NCI-H2029 (cell line): ENCODE measurements at regions not wholly inside any gene's neighbourhood (a gene's known extent, or its start where the extent isn't known, plus 50 kb on each side); places are given as distances from the start of the nearest gene placed in this dataset.
A peak's percentile ranks its signal among the peaks of the same experiment; 100 is the strongest.
"Not testable (repeated sequence)": the region's sequence is repeated elsewhere in the genome, so short reads cannot be mapped to it uniquely, and the experiment has no call there.

ENCODE experiments used
- DNase-seq: peaks from one replicate; lab custom pipeline; 2025; lab: John Stamatoyannopoulos, UW

GRCh38 chr7:114364151-114364550 lies 50.5 kb upstream of the FOXP2 start:
- no peak for DNase-seq

GRCh38 chr7:114363292-114363691 lies 51.3 kb upstream of the FOXP2 start:
- DNase-seq, result no peak

- DNase-seq, result no peak
Measured at GRCh38 chr7:114358911-114359310, 55.7 kb upstream of the FOXP2 start.

- DNase-seq, result no peak
Measured at GRCh38 chr7:114356133-114356532, 58.5 kb upstream of the FOXP2 start.

GRCh38 chr7:114354306-114354705 lies 60.3 kb upstream of the FOXP2 start:
- peak; percentile 6 for DNase-seq

DNA sequence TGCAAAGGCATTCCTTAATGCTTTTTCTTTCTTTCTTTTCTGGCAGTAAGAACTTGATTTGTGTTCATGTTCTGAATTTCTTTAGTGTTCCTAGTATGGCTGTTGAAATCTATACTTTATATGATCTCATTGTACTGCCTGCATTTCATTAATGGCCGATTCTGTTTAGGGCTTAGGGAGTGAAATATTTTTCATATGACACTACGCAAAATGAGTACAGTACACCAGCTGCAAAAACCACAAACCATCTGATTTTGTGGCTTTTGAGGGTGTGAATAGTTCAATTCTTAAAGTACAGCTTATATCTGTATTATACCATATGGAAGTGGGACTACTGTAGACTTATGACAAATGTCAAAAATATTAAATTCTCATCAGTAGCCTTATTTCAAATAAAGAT lies 69.1 kb upstream of the FOXP2 start:
- no peak for DNase-seq

DNA sequence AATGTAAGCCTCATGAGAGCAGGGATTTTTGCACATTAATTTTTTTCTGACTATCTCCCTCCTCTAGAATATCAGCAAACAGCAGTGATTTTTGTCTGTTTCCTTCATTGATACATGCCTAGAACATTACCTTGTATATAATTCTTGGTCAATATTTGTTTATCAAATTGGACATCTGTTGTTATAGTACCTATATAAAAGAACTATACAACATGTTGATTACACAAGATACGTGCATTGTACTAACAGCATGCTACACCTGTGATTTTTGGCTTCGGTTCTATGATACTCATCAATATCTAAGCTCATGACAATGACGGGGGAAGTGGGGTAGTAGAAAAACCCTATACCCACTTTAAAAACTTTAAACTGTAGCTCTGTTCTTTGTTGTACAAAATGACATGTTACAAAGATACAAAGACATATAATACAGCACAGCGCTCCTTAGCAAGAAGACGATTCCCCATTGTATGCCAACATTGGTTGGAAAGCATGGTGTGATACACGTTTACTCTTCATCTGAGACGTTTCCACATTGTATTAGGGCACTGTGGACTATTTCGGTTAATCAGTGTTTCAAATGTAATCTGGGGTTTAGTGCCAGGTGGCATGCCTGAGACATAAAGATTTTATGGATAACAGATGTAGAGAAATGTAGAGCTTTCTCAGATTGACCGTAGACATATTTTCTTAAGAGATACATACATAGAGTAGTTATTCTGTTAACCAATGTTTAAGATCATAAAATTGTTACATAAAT lies 70.5 kb upstream of the FOXP2 start:
- DNase-seq, result no peak

DNA sequence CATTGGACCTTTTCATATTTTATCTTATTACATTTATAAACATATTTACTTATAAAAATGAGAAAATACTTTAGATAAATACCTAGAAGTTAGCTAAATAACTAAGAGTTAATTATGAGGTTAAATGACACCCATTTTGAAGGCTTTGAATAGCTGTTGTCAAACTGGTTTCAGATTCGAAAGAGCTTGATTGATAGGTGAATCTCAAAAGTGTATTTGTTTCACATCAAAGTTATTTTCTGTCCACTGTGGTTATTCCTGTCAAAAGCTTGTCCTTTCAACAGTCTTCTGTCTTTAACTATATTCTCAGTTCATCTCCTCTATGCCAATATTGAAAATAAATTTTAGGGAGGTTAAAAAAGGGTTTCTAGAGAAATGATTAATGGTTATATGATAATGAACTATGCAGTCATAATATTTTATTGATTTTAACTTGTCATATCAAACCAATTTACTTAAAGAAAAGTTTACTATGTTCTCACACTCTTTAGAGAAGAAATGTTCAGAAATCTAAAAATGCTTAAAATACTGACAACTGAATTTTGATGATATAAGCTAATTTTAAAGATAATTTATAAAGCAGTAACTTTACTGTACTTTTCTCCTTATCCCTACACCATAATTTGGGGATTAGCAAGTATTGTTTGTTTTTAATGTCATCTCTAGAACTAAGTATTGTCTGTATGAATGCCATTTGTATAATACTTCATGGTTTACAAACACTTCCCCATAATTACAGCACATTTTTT lies 72.0 kb upstream of the FOXP2 start:
- no peak for DNase-seq

- no peak for DNase-seq
Measured at GRCh38 chr7:114341648-114342047, 73.0 kb upstream of the FOXP2 start.

GRCh38 chr7:114334989-114335388 lies 79.6 kb upstream of the FOXP2 start:
- no peak for DNase-seq

GRCh38 chr7:114329458-114329857 lies 85.2 kb upstream of the FOXP2 start:
- not testable (repeated sequence) for DNase-seq

- DNase-seq, result no peak
Measured at GRCh38 chr7:114317450-114318098, 97.0 kb upstream of the FOXP2 start.

GRCh38 chr7:114312649-114313048 lies 102.0 kb upstream of the FOXP2 start:
- DNase-seq, result no peak

DNA sequence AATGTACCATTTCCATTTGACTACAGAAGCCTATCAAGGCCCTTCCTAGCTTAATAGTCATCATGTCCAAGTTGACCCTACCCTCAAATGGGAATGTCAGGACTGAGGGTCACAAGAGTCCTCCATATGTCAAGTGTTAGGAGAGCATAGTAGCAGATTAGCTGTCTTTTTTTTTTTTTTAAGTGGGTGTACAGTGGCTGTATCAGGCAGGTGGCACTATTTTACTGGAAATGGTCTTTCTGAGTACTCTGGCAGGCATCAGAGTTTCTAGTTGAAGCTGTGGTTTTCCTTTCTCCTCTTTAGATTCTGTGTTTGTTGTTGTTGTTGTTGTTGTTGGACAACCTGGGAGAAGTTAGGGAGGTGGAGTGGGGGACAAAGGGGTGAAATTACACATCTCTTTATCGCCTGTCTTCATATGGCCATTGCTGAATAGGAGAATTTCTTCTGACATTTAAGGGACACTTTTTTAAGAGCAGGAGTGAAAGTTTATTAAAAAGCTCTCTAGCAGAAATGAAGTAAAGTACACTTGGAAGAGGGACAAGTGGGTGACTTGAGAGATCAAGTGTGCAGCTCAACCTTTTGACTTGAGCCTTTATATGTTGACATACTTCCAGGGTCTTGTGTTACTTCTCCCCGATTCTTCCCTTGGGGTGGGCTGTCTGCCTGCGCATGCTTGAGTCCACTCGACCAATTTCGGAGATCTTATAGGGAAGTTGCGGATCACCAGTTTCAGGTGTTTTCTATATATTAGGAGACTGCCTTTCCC lies 104.1 kb upstream of the FOXP2 start:
- peak; percentile 15 for DNase-seq

DNA sequence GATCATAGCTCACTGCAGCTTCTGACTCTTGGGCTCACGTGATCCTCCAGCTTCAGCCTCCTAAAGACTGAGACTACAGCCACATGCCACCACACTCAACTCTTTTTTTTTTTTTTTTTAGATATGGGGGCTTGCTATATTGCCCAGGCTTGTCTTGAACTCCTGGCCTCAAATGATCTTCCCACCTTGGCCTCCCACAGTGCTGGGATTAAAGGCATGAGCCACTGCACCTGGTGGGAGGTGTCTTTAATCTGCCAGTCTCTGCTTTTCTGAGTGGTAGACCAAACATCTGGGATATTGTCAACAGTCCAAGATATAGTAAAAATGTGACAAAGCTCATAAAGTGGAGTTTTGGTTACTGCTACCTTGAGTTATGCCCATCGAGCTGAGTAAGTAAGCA lies 104.9 kb upstream of the FOXP2 start:
- DNase-seq, result no peak

DNA sequence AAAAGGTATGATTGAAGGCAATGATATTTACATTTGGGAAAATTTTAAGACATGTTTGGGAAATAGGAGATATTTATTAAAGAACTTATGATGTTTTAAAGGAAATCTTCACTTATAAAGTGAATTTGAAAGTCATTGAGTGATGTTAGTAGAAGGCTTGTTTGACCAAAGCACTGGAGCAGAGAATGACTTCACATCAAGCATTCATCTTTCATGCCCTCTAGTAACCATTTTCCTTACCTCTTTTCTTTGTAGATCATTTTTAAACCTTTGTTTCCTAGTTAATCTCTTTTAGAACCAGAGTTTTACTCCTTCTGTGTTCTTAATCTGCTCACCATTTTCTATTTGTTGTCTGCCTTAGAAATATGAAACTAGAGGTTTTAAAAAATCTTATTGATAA lies 111.3 kb upstream of the FOXP2 start:
- DNase-seq, result no peak

DNA sequence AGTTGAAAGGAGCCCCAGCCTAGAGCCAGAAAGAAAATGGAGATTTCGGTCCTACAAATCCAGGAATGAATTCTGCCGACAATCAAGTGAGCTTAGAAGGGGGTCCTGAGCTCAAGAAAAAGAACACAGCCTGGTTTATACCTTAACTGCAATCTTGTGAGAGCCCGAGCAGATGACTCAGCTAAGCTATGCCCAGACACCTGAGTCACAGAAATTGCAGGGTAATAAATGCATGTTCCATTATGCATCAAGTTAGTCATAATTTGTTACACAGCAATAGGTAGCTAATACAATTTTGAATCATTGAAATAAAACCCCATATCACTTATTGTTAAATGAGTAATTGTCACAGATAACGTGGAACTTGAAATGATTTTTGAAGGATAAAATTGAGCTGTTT lies 111.8 kb upstream of the FOXP2 start:
- DNase-seq, result no peak

DNA sequence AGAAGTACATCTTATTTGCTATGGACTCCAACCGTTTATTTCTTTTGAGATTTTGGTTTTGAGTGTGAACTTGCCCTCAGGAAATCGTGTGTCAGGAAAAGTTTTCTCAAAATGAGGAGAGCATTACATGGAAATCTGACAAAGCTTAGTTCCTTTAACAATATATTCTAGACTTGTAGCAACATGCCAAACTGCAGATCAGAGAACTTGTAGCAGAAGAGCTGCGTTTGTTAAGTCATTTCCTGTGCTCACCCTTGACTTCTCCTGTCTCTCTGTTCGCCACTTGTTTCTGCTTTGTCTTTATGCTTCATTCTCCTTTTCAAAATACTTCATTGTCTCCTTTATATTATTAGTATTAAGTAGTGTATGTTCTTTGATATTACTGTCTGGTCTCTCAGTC lies 116.6 kb upstream of the FOXP2 start:
- no peak for DNase-seq

GRCh38 chr7:114297121-114297520 lies 117.5 kb upstream of the FOXP2 start:
- DNase-seq, result no peak

DNA sequence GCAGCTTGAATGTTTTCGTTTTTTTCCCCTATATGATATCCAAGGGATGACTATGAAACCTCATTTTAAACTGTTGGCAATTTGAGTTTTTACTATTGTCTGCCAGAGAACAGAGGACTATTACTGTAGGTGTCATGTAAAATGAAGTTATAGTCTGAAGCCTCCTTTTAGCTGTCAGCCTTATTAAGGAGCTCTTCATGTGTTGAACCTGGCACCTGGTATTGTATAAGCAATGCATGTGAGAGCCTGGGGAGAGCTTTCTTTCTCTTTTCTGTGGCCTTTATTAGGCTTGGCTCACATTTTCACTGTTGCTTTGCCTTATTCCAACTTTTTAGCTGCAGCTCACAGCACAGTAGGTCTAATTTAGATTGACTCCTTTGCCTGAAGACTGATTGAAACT lies 119.1 kb upstream of the FOXP2 start:
- no peak for DNase-seq

DNA sequence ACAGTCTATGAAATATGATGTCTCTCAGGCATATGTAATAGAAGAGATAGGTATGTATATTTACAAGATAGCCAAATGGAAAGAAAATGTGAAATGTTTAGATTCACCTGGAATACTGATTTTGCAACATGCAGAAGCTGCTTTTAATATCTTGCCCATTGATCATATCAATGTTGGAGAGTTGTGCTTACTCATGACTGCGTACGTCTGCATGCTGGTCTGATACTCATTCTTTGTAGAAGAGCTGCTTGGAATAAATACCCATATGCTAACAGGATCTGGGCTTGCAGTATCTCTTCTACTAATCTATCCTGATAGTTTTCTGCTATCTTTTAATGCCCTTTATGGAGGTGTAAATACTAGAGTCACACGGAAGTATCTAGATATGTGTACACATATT lies 120.6 kb upstream of the FOXP2 start:
- no peak for DNase-seq

- DNase-seq, result no peak
Measured at GRCh38 chr7:114293289-114294012, 121.2 kb upstream of the FOXP2 start.
